ENCODE measurements at regions not wholly inside any gene's neighbourhood (a gene's known extent, or its start where the extent isn't known, plus 50 kb on each side); places are given as distances from the start of the nearest gene placed in this dataset.
A peak's percentile ranks its signal among the peaks of the same experiment; 100 is the strongest.
"Not testable (repeated sequence)": the region's sequence is repeated elsewhere in the genome, so short reads cannot be mapped to it uniquely, and the experiment has no call there.

- TF ChIP-seq ZC3H4 (CRISPR knock-in tag; IDR thresholded peaks at IDR 0.05; ENCODE audit: borderline replicate concordance): no peak
- TF ChIP-seq SOX6 (IDR thresholded peaks at IDR 0.05): no peak
- TF ChIP-seq SOX6 (CRISPR knock-in tag; IDR thresholded peaks at IDR 0.05): no peak
- TF ChIP-seq IRF9 (CRISPR knock-in tag; IDR thresholded peaks at IDR 0.05; ENCODE audit: borderline replicate concordance): no peak
- no peak for TF ChIP-seq ZNF503 (CRISPR knock-in tag; IDR thresholded peaks at IDR 0.05)
- no peak for TF ChIP-seq BCL6 (CRISPR knock-in tag; IDR thresholded peaks at IDR 0.05)
Measured at GRCh38 chr7:142522735-142523134, 226.5 kb upstream of the PRSS1 start (continued).

- peak; percentile 18; the same call in 1 of the 2 replicates for TF ChIP-seq CTCF (CRISPR knock-in tag; IDR thresholded peaks at IDR 0.05)
Measured at GRCh38 chr7:142520885-142521284, 228.4 kb upstream of the PRSS1 start.

GRCh38 chr7:142520455-142520854, 228.8 kb upstream of the PRSS1 start:
- POLR2A ChIA-PET; H3K27ac ChIP-seq (ENCODE audit: extremely low read length, insufficient read depth, low read length); BruUV-seq (replicated peaks); H3K36me3 ChIP-seq (replicated peaks in 1 of 2; ENCODE audit: control insufficient read depth in 1 of 2, insufficient read depth in 2 of 2, low read length in 2 of 2); H3K4me1 ChIP-seq (ENCODE audit: insufficient read depth, low read length); H3K4me2 ChIP-seq (ENCODE audit: low read depth, low read length); CTCF ChIA-PET (ENCODE audit: low intra/inter-chr PET ratio, low total read pairs); intact Hi-C loops (cut with micrococcal nuclease; ENCODE audit: unreplicated experiment); DNase-seq (ENCODE audit: low spot score); H3K4me3 ChIP-seq (replicated peaks in 1 of 3; ENCODE audit: insufficient read depth in 1 of 3, low read depth in 2 of 3, low read length in 3 of 3); FAIRE-seq; in situ Hi-C loops (cut with HindIII; ENCODE audit: extremely low pct_ligation_motif_present, low pct_unique_long_range_greater_than_20kb); H3K9me3 ChIP-seq (ENCODE audit: low read length); H2AFZ ChIP-seq (ENCODE audit: low read length); H3K27me3 ChIP-seq (ENCODE audit: control insufficient read depth in 1 of 2, insufficient read depth in 2 of 2, low read length in 2 of 2); H3K79me2 ChIP-seq (ENCODE audit: insufficient read depth, low read length); H3K9ac ChIP-seq (ENCODE audit: insufficient read depth, low read depth, low read length); H4K20me1 ChIP-seq (ENCODE audit: insufficient read depth, low read length); ATAC-seq: not testable (repeated sequence)
- WGBS (ENCODE audit: low lambda C conversion rate): 23% methylated on average over 5 of the region's 5 CpGs

More at GRCh38 chr7:142520885-142521284, 228.4 kb upstream of the PRSS1 start:
- H3K27me3 ChIP-seq (ENCODE audit: control insufficient read depth in 1 of 2, insufficient read depth in 2 of 2, low read length in 2 of 2); H3K4me3 ChIP-seq (replicated peaks in 1 of 3; ENCODE audit: insufficient read depth in 1 of 3, low read depth in 2 of 3, low read length in 3 of 3); H3K27ac ChIP-seq (ENCODE audit: extremely low read length, insufficient read depth, low read length); H2AFZ ChIP-seq (ENCODE audit: low read length); DNase-seq (ENCODE audit: low spot score); H3K9me3 ChIP-seq (ENCODE audit: low read length); H4K20me1 ChIP-seq (ENCODE audit: insufficient read depth, low read length); BruUV-seq (replicated peaks); H3K4me2 ChIP-seq (ENCODE audit: low read depth, low read length); POLR2A ChIA-PET; H3K79me2 ChIP-seq (ENCODE audit: insufficient read depth, low read length); H3K4me1 ChIP-seq (ENCODE audit: insufficient read depth, low read length); H3K9ac ChIP-seq (ENCODE audit: insufficient read depth, low read depth, low read length); CTCF ChIA-PET (ENCODE audit: low intra/inter-chr PET ratio, low total read pairs); FAIRE-seq; intact Hi-C loops (cut with micrococcal nuclease; ENCODE audit: unreplicated experiment); in situ Hi-C loops (cut with HindIII; ENCODE audit: extremely low pct_ligation_motif_present, low pct_unique_long_range_greater_than_20kb); H3K36me3 ChIP-seq (replicated peaks in 1 of 2; ENCODE audit: control insufficient read depth in 1 of 2, insufficient read depth in 2 of 2, low read length in 2 of 2): not testable (repeated sequence)
- 0% methylated on average over 2 of the region's 2 CpGs for WGBS (ENCODE audit: low lambda C conversion rate)
- peak; percentile 80 for ATAC-seq
